Neural cell (in vitro differentiated cells): ENCODE measurements at regions not wholly inside any gene's neighbourhood (a gene's known extent, or its start where the extent isn't known, plus 50 kb on each side); places are given as distances from the start of the nearest gene placed in this dataset.

Experiments
- H2AFZ ChIP-seq: fragments of 200-600, 300-800 bp; sonication (generic), shearing (Covaris generic); 2 replicates; pipeline ENCODE4 v1.6.0; 2014; ENCODE audit warnings: low read depth, mild to moderate bottlenecking, antibody characterized with exemption, low read length, moderate library complexity
- H3F3A ChIP-seq: fragments of 200-600 bp; shearing (Covaris generic); 2 replicates; pipeline ENCODE4 v1.6.1; 2016; ENCODE audit warnings: mild to moderate bottlenecking, moderate library complexity, mixed read lengths, antibody characterized with exemption, low read length; ENCODE audit not compliant: insufficient read depth, poor library complexity, severe bottlenecking
- H3K27ac ChIP-seq: fragments of 200-600, 300-800 bp; sonication (generic), shearing (Covaris generic); 2 replicates; pipeline ENCODE4 v1.5.1; 2014; ENCODE audit warnings: mild to moderate bottlenecking, low read length, moderate library complexity
- H3K27me3 ChIP-seq: fragments of 300-800, 200-600 bp; sonication (generic), shearing (Covaris generic); 2 replicates; pipeline ENCODE4 v1.6.0; 2014; ENCODE audit warnings: mild to moderate bottlenecking, low read depth, low read length, moderate library complexity; ENCODE audit not compliant: insufficient read depth
- H3K36me3 ChIP-seq: fragments of 300-800, 200-600 bp; sonication (generic), shearing (Covaris generic); 2 replicates; pipeline ENCODE4 v1.5.1; 2014; ENCODE audit warnings: mild to moderate bottlenecking, antibody characterized with exemption, low read length, moderate library complexity; ENCODE audit not compliant: insufficient read depth
- H3K4me2 ChIP-seq: fragments of 300-800, 200-600 bp; sonication (generic), shearing (Covaris generic); 2 replicates; pipeline ENCODE4 v1.6.0; 2014; ENCODE audit warnings: mild to moderate bottlenecking, low read length
- H3K4me3 ChIP-seq: fragments of 300-800, 200-600 bp; sonication (generic), shearing (Covaris generic); 2 replicates; pipeline ENCODE4 v1.5.1; 2014; ENCODE audit warnings: mild to moderate bottlenecking, low read length, moderate library complexity
- H3K79me2 ChIP-seq: fragments of 200-600 bp; shearing (Covaris generic); replicated peaks from 2 replicates; pipeline ENCODE4 v1.6.0; 2014; ENCODE audit warnings: mild to moderate bottlenecking, low read length, moderate library complexity; ENCODE audit not compliant: insufficient read depth
- H3K9ac ChIP-seq: fragments of 300-800, 200-600 bp; sonication (generic), shearing (Covaris generic); 2 replicates; pipeline ENCODE4 v1.6.1; 2016; ENCODE audit warnings: mild to moderate bottlenecking, low read length, mixed read lengths
- H3K9me2 ChIP-seq: fragments of 200-600 bp; shearing (Covaris generic); 2 replicates; pipeline ENCODE4 v1.6.1; 2016; ENCODE audit warnings: mild to moderate bottlenecking, low read length, mixed read lengths; ENCODE audit not compliant: insufficient read depth
- H3K9me3 ChIP-seq: fragments of 200-600, 300-800 bp; sonication (generic), shearing (Covaris generic); 2 replicates; pipeline ENCODE4 v1.6.1; 2016; ENCODE audit warnings: mild to moderate bottlenecking, mixed run types, low read length, moderate library complexity, mixed read lengths
- H4K20me1 ChIP-seq: fragments of 200-600 bp; shearing (Covaris generic); 2 replicates; pipeline ENCODE4 v1.6.1; 2016; ENCODE audit warnings: mild to moderate bottlenecking, mixed run types; ENCODE audit not compliant: insufficient read depth
- CTCF ChIP-seq: fragments of 450-650 bp; IDR thresholded peaks from 2 replicates; pipeline ENCODE4 v1.5.1; 2014; ENCODE audit warnings: antibody characterized with exemption, mild to moderate bottlenecking, moderate library complexity; ENCODE audit not compliant: poor library complexity, severe bottlenecking
- EP300 ChIP-seq: fragments of 450-650 bp; conservative IDR thresholded peaks from 2 replicates; pipeline ENCODE4 v1.6.1; 2014; ENCODE audit warnings: antibody characterized with exemption, mild to moderate bottlenecking, moderate library complexity; ENCODE audit not compliant: poor library complexity, severe bottlenecking
- EZH2 ChIP-seq: fragments of 200-600, 300-800 bp; shearing (Covaris generic), sonication (generic); IDR thresholded peaks from 2 replicates; pipeline ENCODE4 v1.6.1; 2014; ENCODE audit warnings: antibody characterized with exemption, low read length, borderline replicate concordance, mild to moderate bottlenecking; ENCODE audit not compliant: insufficient read depth, poor library complexity, severe bottlenecking
- MXI1 ChIP-seq: fragments of 450-650 bp; conservative IDR thresholded peaks from 2 replicates; pipeline ENCODE4 v1.6.1; 2014; ENCODE audit warnings: antibody characterized with exemption, mild to moderate bottlenecking; ENCODE audit not compliant: poor library complexity, severe bottlenecking
- POLR2AphosphoS5 ChIP-seq: IDR thresholded peaks from 2 replicates; pipeline ENCODE4 v1.6.1; 2012
- RAD21 ChIP-seq: fragments of 450-650 bp; conservative IDR thresholded peaks from 2 replicates; pipeline ENCODE4 v1.6.1; 2014; ENCODE audit warnings: antibody characterized with exemption, mild to moderate bottlenecking, moderate library complexity
- REST ChIP-seq: IDR thresholded peaks from 2 replicates; pipeline ENCODE4 v1.6.1; 2012; ENCODE audit warnings: borderline replicate concordance
- SMC3 ChIP-seq: fragments of 450-650 bp; conservative IDR thresholded peaks from 2 replicates; pipeline ENCODE4 v1.6.1; 2014; ENCODE audit warnings: antibody characterized with exemption, mild to moderate bottlenecking, moderate library complexity; ENCODE audit not compliant: poor library complexity
- TAF1 ChIP-seq: IDR thresholded peaks from 2 replicates; pipeline ENCODE4 v1.6.1; 2012; ENCODE audit warnings: low read depth

GRCh38 chr20:12874933-12875332 lies 133.8 kb upstream of the SPTLC3 start:
- TF ChIP-seq EP300: no peak
- TF ChIP-seq RAD21: no peak
- no peak for TF ChIP-seq POLR2AphosphoS5
- TF ChIP-seq CTCF: no peak
- no peak for TF ChIP-seq SMC3
- TF ChIP-seq REST: no peak
- TF ChIP-seq MXI1: no peak
- TF ChIP-seq EZH2: no peak
- TF ChIP-seq TAF1: no peak
- Histone ChIP-seq H3K9me2 (no peaks in the 10 kb centered on the region), H3K27ac (no peak overlapping the region), H3K9ac (no peak overlapping the region), H3F3A (no peaks in the 10 kb centered on the region), H3K27me3 (no peaks in the 10 kb centered on the region), H2AFZ (no peak overlapping the region), H3K9me3 (no peaks in the 10 kb centered on the region), H3K79me2 (no peaks in the 10 kb centered on the region), H3K4me3 (no peak overlapping the region), H3K36me3 (no peaks in the 10 kb centered on the region), H4K20me1 (no peaks in the 10 kb centered on the region), H3K4me2 (no peak overlapping the region)

GRCh38 chr20:12875510-12875909 lies 133.3 kb upstream of the SPTLC3 start:
- no peaks in the 10 kb centered on the region for H4K20me1 ChIP-seq
- no peak overlapping the region for H3K9ac ChIP-seq
- no peaks in the 10 kb centered on the region for H3K9me2 ChIP-seq
- no peak overlapping the region for H2AFZ ChIP-seq
- TF ChIP-seq TAF1: no peak
- no peak for TF ChIP-seq SMC3
- no peak for TF ChIP-seq RAD21
- TF ChIP-seq REST: no peak
- TF ChIP-seq EZH2: no peak
- TF ChIP-seq CTCF: no peak
- no peak for TF ChIP-seq EP300
- no peak for TF ChIP-seq MXI1
- TF ChIP-seq POLR2AphosphoS5: no peak
- H3K27me3 ChIP-seq: no peaks in the 10 kb centered on the region
- no peaks in the 10 kb centered on the region for H3K79me2 ChIP-seq
- H3K27ac ChIP-seq: no peak overlapping the region
- H3K36me3 ChIP-seq: no peaks in the 10 kb centered on the region
- no peak overlapping the region for H3K4me2 ChIP-seq
- no peak overlapping the region for H3K4me3 ChIP-seq
- H3F3A ChIP-seq: no peaks in the 10 kb centered on the region
- H3K9me3 ChIP-seq: no peaks in the 10 kb centered on the region
